Hepatocyte (in vitro differentiated cells): ENCODE measurements at regions not wholly inside any gene's neighbourhood (a gene's known extent, or its start where the extent isn't known, plus 50 kb on each side); places are given as distances from the start of the nearest gene placed in this dataset.
"Not testable (repeated sequence)": the region's sequence is repeated elsewhere in the genome, so short reads cannot be mapped to it uniquely, and the experiment has no call there.

Experiments
- CTCF ChIP-seq: fragments of 200-600 bp; sonication (generic); IDR thresholded peaks from 2 replicates; pipeline ENCODE4 v1.5.1; 2016; ENCODE audit warnings: antibody characterized with exemption, mild to moderate bottlenecking; ENCODE audit not compliant: poor library complexity
- EZH2 ChIP-seq: fragments of 200-600 bp; sonication (generic); IDR thresholded peaks from 2 replicates; pipeline ENCODE4 v1.6.1; 2016; ENCODE audit warnings: antibody characterized with exemption, mild to moderate bottlenecking, borderline replicate concordance
- EZH2phosphoT487 ChIP-seq: fragments of 200-600 bp; sonication (generic); IDR thresholded peaks from one replicate; pipeline ENCODE4 v1.6.1; 2018; ENCODE audit warnings: antibody characterized with exemption, mild to moderate bottlenecking, low read depth, moderate library complexity; ENCODE audit not compliant: unreplicated experiment, severe bottlenecking

- TF ChIP-seq CTCF, EZH2, EZH2phosphoT487: not testable (repeated sequence)
Observed at GRCh38 chr16:35216261-35216660, 1756.8 kb downstream of the TP53TG3F start.
